ENCODE measurements at regions not wholly inside any gene's neighbourhood (a gene's known extent, or its start where the extent isn't known, plus 50 kb on each side); places are given as distances from the start of the nearest gene placed in this dataset.

- peaks cover 6 to 9% of the 10 kb centered on the region in 2 donors for H3K27me3 Mint-ChIP-seq (ENCODE audit: low read depth in 2 of 2)
- Histone ChIP-seq H3K27ac (ENCODE audit: low read length) (no peak overlapping the region), H3K36me3 (ENCODE audit: control insufficient read depth, insufficient read depth, low read length) (no peaks in the 10 kb centered on the region), H3K27me3 (ENCODE audit: control insufficient read depth, insufficient read depth, low read length) (no peaks in the 10 kb centered on the region), H3K4me1 (ENCODE audit: control insufficient read depth, insufficient read depth, low read length) (peaks cover 13% of the 10 kb centered on the region), H3K4me3 (ENCODE audit: low read length) (no peak overlapping the region), H3K9me3 (ENCODE audit: control insufficient read depth, insufficient read depth, low read length) (no peaks in the 10 kb centered on the region)
- DNase-seq (peak in 1 of 2 donors; percentile 71), ATAC-seq (peak; percentile 74 to 81 (median 77))
- H3K36me3 Mint-ChIP-seq: peaks cover 18% of the 10 kb centered on the region
- H3K4me3 Mint-ChIP-seq: peak overlapping the region; percentile 33
- peak overlapping the region in 1 of 2 donors; percentile 50 for H3K27ac Mint-ChIP-seq
- no peaks in the 10 kb centered on the region for H3K4me1 Mint-ChIP-seq
- peaks cover 2 to 8% of the 10 kb centered on the region in 2 donors for H3K9me3 Mint-ChIP-seq
- WGBS (ENCODE audit: insufficient coverage): 91% methylated on average over 5 of the region's 5 CpGs
- intact Hi-C loops (cut with micrococcal nuclease): no loop called here
- TF ChIP-seq CTCF (IDR thresholded peaks at IDR 0.05): no peak
Observed at GRCh38 chr5:107263387-107264018, 407.2 kb downstream of the EFNA5 start.

GRCh38 chr5:107257885-107258520 lies 412.7 kb downstream of the EFNA5 start:
- Histone ChIP-seq H3K27me3 (ENCODE audit: control insufficient read depth, insufficient read depth, low read length) (no peaks in the 10 kb centered on the region), H3K9me3 (ENCODE audit: control insufficient read depth, insufficient read depth, low read length) (no peaks in the 10 kb centered on the region), H3K4me1 (ENCODE audit: control insufficient read depth, insufficient read depth, low read length) (peaks cover 21% of the 10 kb centered on the region), H3K4me3 (ENCODE audit: low read length) (no peak overlapping the region), H3K27ac (ENCODE audit: low read length) (no peak overlapping the region), H3K36me3 (ENCODE audit: control insufficient read depth, insufficient read depth, low read length) (no peaks in the 10 kb centered on the region)
- intact Hi-C loops (cut with micrococcal nuclease): no loop called here
- 76% methylated on average over 2 of the region's 2 CpGs for WGBS (ENCODE audit: insufficient coverage)
- Mint-ChIP-seq H3K27ac (no peak overlapping the region), H3K4me3 (no peak overlapping the region), H3K4me1 (peaks cover 20% of the 10 kb centered on the region in 2 donors), H3K36me3 (peaks cover 18% of the 10 kb centered on the region), H3K9me3 (peaks cover 2 to 8% of the 10 kb centered on the region in 2 donors), H3K27me3 (ENCODE audit: low read depth in 2 of 2) (peaks cover 6 to 9% of the 10 kb centered on the region in 2 donors)
- no peak for DNase-seq
- no peak for TF ChIP-seq CTCF (IDR thresholded peaks at IDR 0.05)
- ATAC-seq: no peak

- peaks cover 0 to 2% of the 10 kb centered on the region in 2 donors for H3K9me3 Mint-ChIP-seq
- intact Hi-C loops (cut with micrococcal nuclease): no loop called here
- 91% methylated on average over 2 of the region's 4 CpGs for WGBS (ENCODE audit: insufficient coverage)
- H3K27ac ChIP-seq (ENCODE audit: low read length): no peak overlapping the region
- no peaks in the 10 kb centered on the region for H3K9me3 ChIP-seq (ENCODE audit: control insufficient read depth, insufficient read depth, low read length)
- H3K4me3 ChIP-seq (ENCODE audit: low read length): no peak overlapping the region
- DNase-seq: no peak
- H3K4me1 ChIP-seq (ENCODE audit: control insufficient read depth, insufficient read depth, low read length): peaks cover 21% of the 10 kb centered on the region
- no peak overlapping the region for H3K4me3 Mint-ChIP-seq
- H3K36me3 Mint-ChIP-seq: peaks cover 8% of the 10 kb centered on the region
- TF ChIP-seq CTCF (IDR thresholded peaks at IDR 0.05): no peak
- H3K27ac Mint-ChIP-seq: no peak overlapping the region
- H3K4me1 Mint-ChIP-seq: peaks cover 20 to 25% of the 10 kb centered on the region in 2 donors
- ATAC-seq: no peak
- peaks cover under 1 to 10% of the 10 kb centered on the region in 2 donors for H3K27me3 Mint-ChIP-seq (ENCODE audit: low read depth in 2 of 2)
- H3K36me3 ChIP-seq (ENCODE audit: control insufficient read depth, insufficient read depth, low read length): no peaks in the 10 kb centered on the region
- no peaks in the 10 kb centered on the region for H3K27me3 ChIP-seq (ENCODE audit: control insufficient read depth, insufficient read depth, low read length)
Observed at GRCh38 chr5:107254902-107255234, 415.9 kb downstream of the EFNA5 start.

All from natural killer cell (primary cell).